Activated CD4-positive, alpha-beta T cell treated with anti-CD3 and anti-CD28 coated beads, Interleukin-2, amount 10 ng/mL, durations not matched to agents 24 days and 14 days (primary cell): ENCODE measurements at regions not wholly inside any gene's neighbourhood (a gene's known extent, or its start where the extent isn't known, plus 50 kb on each side); places are given as distances from the start of the nearest gene placed in this dataset.
"Not testable (repeated sequence)": the region's sequence is repeated elsewhere in the genome, so short reads cannot be mapped to it uniquely, and the experiment has no call there.

Experiments used
- DNase-seq: peaks from one replicate; pipeline ENCODE4 v3.0.0; 2022
- H3K27ac Mint-ChIP-seq: one replicate; pipeline ENCODE4 v1.8.0; 2022; ENCODE audit warnings: mild to moderate bottlenecking, mixed read lengths
- H3K27me3 Mint-ChIP-seq: one replicate; pipeline ENCODE4 v1.8.0; 2022; ENCODE audit warnings: mixed read lengths
- H3K36me3 Mint-ChIP-seq: one replicate; pipeline ENCODE4 v1.8.0; 2022; ENCODE audit warnings: low read depth, mild to moderate bottlenecking, mixed read lengths
- H3K4me1 Mint-ChIP-seq: one replicate; pipeline ENCODE4 v1.8.0; 2021; ENCODE audit warnings: mixed read lengths
- H3K4me3 Mint-ChIP-seq: one replicate; pipeline ENCODE4 v1.8.0; 2022; ENCODE audit warnings: mild to moderate bottlenecking, moderate library complexity, mixed read lengths
- H3K9me3 Mint-ChIP-seq: one replicate; pipeline ENCODE4 v1.8.0; 2021; ENCODE audit warnings: mixed read lengths
- intact Hi-C: fragments of 100-400 bp; cut with micrococcal nuclease; formaldehyde crosslinking; loops from one replicate; pipeline ENCODE4 v1.15.1; 2023

DNA sequence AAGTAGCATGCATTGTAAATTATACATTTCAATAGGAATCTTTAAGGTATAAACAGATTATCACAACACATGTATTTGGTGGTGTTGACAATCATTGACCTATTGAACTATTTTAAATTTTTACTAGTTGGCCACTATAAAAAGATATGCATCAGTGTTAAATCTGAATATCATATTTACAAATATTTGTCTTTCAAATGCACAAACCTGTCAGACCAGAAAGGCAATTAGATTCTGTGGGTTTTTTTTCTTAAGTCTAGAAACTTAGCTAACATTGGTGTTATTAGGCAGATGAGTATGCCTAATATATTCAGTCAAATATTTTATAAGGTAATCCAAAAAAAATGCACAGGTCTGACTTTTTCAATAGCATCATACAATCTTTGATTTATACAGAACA lies 241.4 kb upstream of the DGKB start:
- Mint-ChIP-seq H3K27me3 (no peaks in the 10 kb centered on the region), H3K36me3 (no peaks in the 10 kb centered on the region), H3K4me3 (no peak overlapping the region), H3K27ac (no peak overlapping the region), H3K4me1 (no peaks in the 10 kb centered on the region), H3K9me3 (no peaks in the 10 kb centered on the region)
- intact Hi-C loops = no loop called here
- DNase-seq = no peak

DNA sequence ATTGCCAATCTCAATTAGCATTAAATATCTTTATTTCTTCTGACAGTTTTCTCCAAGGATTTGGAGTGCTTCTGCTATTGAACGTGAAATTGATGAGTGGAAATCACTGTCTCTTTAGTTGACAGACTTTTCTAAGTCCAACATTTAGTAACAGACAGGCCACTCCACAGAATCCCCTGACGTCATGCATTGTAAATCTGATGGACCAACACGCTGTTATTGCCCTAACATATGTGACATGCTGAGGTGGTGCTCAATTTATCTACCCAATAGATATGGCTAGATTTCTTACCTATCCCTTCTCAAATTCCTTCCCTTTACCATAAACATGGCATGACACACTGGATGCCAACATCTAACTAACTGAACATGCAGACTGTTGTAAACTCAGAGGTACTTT lies 240.6 kb upstream of the DGKB start:
- Mint-ChIP-seq H3K36me3 (no peaks in the 10 kb centered on the region), H3K4me1 (no peaks in the 10 kb centered on the region), H3K4me3 (no peak overlapping the region), H3K27ac (no peak overlapping the region), H3K9me3 (no peaks in the 10 kb centered on the region), H3K27me3 (no peaks in the 10 kb centered on the region)
- intact Hi-C loops = no loop called here
- DNase-seq = no peak

DNA sequence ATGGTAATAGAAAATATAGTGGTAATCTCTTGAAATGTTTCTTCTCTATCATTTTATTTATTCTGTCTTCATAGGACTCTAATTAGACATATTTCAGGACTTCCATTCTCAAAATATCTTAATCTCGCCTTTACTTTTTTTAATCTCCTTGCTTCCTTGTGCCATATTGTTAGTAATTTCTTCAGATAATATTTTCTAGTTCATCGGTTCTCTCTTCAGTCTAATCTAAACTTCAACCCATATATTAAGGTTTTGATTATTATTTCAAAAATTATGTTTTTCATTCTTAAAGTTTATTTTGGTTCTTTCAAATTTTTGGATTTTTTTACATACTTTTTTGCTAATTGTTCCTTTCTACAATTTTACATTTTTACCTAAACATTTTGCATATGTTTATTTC lies 237.9 kb upstream of the DGKB start:
- no peak overlapping the region for H3K4me3 Mint-ChIP-seq
- DNase-seq = no peak
- H3K27ac Mint-ChIP-seq = no peak overlapping the region
- no peaks in the 10 kb centered on the region for H3K4me1 Mint-ChIP-seq
- intact Hi-C loops = no loop called here
- no peaks in the 10 kb centered on the region for H3K9me3 Mint-ChIP-seq
- H3K36me3 Mint-ChIP-seq = no peaks in the 10 kb centered on the region
- H3K27me3 Mint-ChIP-seq = no peaks in the 10 kb centered on the region

DNA sequence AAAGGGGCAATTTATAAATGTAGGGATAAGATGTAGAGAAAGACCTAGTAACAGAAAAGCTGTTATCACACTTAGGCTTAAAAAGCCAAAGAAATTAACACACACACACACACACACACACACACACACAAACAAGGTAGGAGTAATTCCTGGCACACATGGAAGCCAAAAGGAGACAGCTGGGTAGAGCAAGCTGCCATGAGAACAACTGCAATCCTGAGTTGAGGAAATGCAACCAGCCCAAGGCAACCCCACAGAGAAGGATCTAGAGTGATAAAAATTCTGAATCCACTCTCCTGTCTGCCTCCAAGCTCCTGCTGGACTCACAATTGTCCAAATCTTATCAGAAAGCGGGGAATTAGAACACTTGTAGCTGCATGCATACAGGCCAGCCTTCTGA lies 229.1 kb upstream of the DGKB start:
- H3K36me3 Mint-ChIP-seq = no peaks in the 10 kb centered on the region
- H3K27me3 Mint-ChIP-seq = no peaks in the 10 kb centered on the region
- no peak overlapping the region for H3K4me3 Mint-ChIP-seq

DNA sequence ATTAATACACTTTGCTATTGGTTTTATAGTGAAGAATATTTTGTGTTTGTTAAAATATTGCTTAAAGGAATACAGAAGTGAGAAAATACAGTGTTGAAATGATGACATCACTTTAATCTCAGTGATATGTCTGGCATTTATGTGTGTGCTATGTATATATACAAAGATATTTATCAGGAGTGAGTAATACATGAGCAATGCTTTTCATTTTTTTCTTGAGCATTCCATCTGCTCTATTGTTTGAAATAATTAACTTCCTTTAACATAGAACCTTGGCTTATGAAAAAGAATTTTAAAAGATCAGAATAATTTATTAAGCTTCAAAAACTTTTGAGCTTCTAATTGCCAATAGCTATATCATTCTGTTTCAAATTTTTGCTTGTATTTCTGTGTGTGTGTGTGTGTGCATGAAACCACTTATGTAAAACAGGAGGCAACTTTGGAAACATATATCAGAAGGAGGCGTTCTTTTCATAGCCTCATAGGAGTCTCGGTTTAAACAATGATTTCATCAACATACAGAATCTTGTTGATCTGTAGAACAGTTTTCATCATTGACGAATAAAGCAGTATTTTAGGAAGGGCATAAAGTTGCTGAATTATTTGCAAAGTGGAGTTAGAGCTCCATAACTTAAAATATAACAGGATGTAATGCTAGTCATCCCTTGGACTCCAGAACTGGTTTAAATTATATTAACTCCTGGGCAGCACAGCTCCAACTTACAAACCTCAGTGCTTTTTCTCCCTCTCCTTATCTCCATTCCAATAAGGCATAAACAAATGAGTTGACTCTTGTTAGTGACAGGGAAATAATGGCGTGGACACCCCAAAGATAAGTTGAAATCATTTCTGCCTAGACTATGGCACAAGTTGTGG lies 228.4 kb upstream of the DGKB start:
- Mint-ChIP-seq H3K4me3 (no peak overlapping the region), H3K4me1 (no peaks in the 10 kb centered on the region), H3K36me3 (no peaks in the 10 kb centered on the region), H3K9me3 (peaks cover 4% of the 10 kb centered on the region), H3K27ac (no peak overlapping the region), H3K27me3 (no peaks in the 10 kb centered on the region)
- DNase-seq = no peak
- intact Hi-C loops = no loop called here

More for the DNA sequence above, 229.1 kb upstream of the DGKB start:
- intact Hi-C loops = no loop called here
- no peak for DNase-seq
- Mint-ChIP-seq H3K4me1 (no peaks in the 10 kb centered on the region), H3K9me3 (peaks cover 4% of the 10 kb centered on the region), H3K27ac (no peak overlapping the region)

DNA sequence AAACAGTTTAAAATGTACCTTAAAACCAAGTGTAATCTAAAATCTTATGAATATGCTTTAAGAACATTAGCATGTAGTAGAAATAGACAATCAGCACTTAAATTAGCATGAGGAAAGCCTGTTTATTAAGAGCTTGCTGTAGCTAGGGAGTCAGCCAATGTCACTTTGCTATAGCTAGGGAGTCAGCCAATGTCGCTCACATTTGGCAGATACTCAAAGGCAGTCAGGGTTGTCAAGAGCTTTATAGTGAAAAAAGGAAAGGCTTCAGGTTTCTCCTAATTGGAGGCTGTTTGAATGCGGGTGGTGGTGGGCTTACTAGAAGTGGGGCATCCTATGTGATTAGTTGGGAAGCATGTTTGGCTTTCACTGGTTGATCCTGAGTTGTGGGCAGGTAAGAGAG lies 226.2 kb upstream of the DGKB start:
- Mint-ChIP-seq H3K36me3 (no peaks in the 10 kb centered on the region), H3K9me3 (no peaks in the 10 kb centered on the region), H3K4me3 (no peak overlapping the region), H3K27me3 (no peaks in the 10 kb centered on the region), H3K27ac (no peak overlapping the region), H3K4me1 (no peaks in the 10 kb centered on the region)
- no peak for DNase-seq
- intact Hi-C loops = no loop called here

DNA sequence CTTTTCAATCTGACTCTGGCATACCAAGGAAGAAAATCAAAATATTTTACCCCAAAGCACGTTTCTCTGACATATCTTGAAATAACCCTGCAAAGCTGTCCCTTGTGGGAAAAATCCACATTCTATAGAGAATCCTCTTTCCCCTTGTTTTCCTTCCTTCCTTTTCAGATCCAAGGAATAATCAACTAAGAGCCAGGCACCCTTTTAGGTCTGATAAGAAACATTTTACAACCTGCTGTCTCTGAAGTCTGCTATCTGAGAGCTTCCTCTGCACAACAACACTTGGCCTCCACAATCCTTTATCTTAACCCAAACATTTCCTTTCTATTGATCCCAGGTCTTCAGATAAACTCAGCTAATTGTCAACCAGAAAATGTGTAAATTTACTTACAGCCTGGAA lies 224.1 kb upstream of the DGKB start:
- H3K4me3 Mint-ChIP-seq, H3K27ac Mint-ChIP-seq, H3K27me3 Mint-ChIP-seq, H3K9me3 Mint-ChIP-seq, H3K4me1 Mint-ChIP-seq, DNase-seq, intact Hi-C loops, H3K36me3 Mint-ChIP-seq: not testable (repeated sequence)

DNA sequence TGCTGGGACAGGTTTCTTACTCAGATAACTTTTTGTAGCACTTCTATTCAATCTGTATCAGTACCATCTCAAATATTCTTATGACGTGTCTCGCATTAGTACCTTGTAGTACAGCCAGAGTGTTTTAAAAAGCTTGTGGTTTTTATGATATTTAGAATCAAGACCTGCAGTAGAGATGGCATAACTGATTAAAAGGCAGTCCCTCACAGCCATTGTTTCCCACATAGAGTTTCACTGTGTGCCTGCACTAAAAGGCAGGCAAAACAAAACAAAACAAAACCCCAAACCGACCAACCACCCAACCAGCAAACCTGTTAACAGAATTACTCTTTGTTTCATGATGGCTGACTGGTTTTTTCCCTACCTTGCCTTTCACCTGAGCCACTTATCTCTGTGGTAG lies 221.3 kb upstream of the DGKB start:
- Mint-ChIP-seq H3K4me1 (no peaks in the 10 kb centered on the region), H3K4me3 (no peak overlapping the region), H3K27ac (no peak overlapping the region), H3K9me3 (peaks cover 6% of the 10 kb centered on the region), H3K27me3 (no peaks in the 10 kb centered on the region), H3K36me3 (no peaks in the 10 kb centered on the region)
- DNase-seq = no peak
- intact Hi-C loops = no loop called here

DNA sequence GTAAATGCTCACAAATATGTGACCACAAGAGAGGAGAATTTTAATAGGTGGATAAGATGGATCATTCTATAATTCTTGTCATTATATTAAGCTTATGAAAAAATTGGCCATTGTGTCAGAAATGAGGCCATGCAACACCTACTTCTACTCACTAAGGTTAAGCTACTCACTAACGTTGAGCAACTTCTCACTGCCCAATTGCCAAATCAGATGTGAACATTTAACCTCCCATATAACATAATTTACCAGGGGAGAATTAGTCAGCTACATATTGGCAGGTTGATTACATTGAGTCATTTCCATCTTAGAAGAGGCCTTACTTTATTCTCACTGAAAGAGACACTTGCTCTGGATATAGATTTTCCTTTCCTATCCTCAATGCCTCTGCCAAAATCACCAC lies 211.2 kb upstream of the DGKB start:
- no peaks in the 10 kb centered on the region for H3K27me3 Mint-ChIP-seq
- H3K36me3 Mint-ChIP-seq = no peaks in the 10 kb centered on the region
- intact Hi-C loops = no loop called here
- no peak overlapping the region for H3K4me3 Mint-ChIP-seq
- H3K9me3 Mint-ChIP-seq = no peaks in the 10 kb centered on the region
- H3K27ac Mint-ChIP-seq = no peak overlapping the region
- DNase-seq = no peak
- no peaks in the 10 kb centered on the region for H3K4me1 Mint-ChIP-seq

DNA sequence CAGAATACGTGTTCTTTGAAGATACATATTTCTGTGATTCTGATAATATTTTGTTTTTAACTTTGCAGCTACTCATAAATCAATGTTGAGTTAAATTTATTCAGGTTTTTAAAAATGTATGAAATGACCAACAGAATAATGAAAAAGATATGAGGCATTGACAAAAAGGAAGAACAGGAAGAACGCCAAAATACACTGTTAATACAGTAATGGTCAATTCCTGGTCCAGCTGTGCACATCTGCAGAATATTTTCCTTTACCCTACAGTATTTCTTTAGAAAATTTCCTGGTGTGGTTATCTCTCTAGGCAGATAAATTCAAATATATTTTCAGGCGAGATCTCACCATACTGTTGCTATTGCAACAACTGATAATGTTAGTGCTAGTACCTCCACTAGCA lies 203.2 kb upstream of the DGKB start:
- Mint-ChIP-seq H3K27me3 (no peaks in the 10 kb centered on the region), H3K27ac (no peak overlapping the region), H3K9me3 (peaks cover 7% of the 10 kb centered on the region), H3K4me1 (no peaks in the 10 kb centered on the region), H3K36me3 (no peaks in the 10 kb centered on the region), H3K4me3 (no peak overlapping the region)
- DNase-seq = no peak
- intact Hi-C loops = no loop called here

DNA sequence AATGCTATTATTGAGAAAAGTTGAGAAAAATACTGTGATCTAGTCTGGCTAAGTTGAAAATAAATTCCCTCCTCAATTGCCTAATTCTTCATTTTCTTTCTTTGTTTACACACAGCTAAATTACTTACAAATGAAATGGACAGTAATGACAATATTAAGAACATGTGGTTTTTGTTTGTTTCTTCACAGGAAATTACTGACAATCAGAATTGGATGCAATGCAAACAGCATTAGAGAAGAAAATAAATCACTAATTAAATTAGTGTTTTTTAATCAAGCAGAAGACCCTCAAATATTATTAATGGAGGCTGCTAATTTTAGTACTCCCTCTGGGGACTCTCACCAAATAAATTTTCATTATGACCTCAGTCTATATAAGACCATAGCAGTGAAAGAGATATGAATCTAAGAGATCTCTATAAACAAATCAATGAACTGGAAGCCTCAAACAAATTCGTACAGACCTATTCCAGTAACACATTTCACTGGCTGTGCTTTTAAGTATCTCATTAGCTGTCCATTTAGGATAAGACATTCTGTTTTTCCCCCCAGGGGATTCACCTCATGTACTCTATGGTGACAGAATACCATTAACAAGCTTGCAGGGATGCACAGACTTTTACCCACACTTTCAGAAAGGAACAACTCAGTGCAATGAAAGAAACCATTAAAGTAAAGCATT lies 202.0 kb upstream of the DGKB start:
- DNase-seq = no peak
- Mint-ChIP-seq H3K36me3 (no peaks in the 10 kb centered on the region), H3K27me3 (no peaks in the 10 kb centered on the region), H3K4me3 (no peak overlapping the region), H3K27ac (no peak overlapping the region), H3K4me1 (no peaks in the 10 kb centered on the region), H3K9me3 (peaks cover 9% of the 10 kb centered on the region)
- intact Hi-C loops = no loop called here

DNA sequence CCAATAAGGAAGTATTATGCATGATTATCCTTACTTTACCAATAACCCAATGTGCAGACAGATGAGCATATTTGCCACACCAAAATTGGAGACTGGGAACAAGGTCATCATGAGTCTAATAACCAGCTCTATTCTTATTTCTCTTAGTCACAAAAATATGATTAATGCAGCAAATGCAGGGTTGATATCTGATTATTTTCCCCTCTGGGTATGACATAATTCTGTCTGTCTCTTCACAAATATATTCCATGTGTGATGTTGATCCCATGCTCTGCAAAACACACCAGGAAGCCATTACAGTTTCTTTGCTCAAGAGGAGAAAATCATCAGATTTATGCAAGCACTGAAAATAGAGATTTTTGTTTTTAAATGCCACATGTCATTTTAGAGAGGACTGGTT lies 196.5 kb upstream of the DGKB start:
- peaks cover 6% of the 10 kb centered on the region for H3K9me3 Mint-ChIP-seq
- H3K4me1 Mint-ChIP-seq = no peaks in the 10 kb centered on the region
- no peak overlapping the region for H3K27ac Mint-ChIP-seq
- H3K4me3 Mint-ChIP-seq = no peak overlapping the region
- no peaks in the 10 kb centered on the region for H3K27me3 Mint-ChIP-seq
- intact Hi-C loops = no loop called here
- no peaks in the 10 kb centered on the region for H3K36me3 Mint-ChIP-seq
- DNase-seq = no peak

DNA sequence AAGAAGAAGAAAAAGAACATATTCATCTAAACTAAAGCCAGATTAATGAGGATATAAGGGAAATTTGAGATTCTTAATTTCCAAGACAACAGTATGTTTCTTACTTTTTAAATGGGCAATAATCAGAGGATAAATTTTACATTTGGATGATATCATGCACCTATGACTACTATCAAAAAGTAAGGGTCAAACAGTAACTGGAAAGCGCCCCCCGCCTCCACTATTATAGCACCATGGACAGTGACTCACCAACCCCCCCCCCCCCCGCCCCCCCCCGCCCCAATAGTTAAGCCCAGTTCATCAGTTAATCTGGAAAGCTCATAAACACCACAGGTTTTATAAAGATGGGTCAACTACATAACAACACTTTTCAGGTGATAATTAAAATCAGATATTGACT lies 194.3 kb upstream of the DGKB start:
- peaks cover 6% of the 10 kb centered on the region for H3K9me3 Mint-ChIP-seq
- H3K27me3 Mint-ChIP-seq = no peaks in the 10 kb centered on the region
- no peak overlapping the region for H3K4me3 Mint-ChIP-seq
- intact Hi-C loops = no loop called here
- no peaks in the 10 kb centered on the region for H3K36me3 Mint-ChIP-seq
- no peak overlapping the region for H3K27ac Mint-ChIP-seq
- no peak for DNase-seq
- H3K4me1 Mint-ChIP-seq = no peaks in the 10 kb centered on the region

DNA sequence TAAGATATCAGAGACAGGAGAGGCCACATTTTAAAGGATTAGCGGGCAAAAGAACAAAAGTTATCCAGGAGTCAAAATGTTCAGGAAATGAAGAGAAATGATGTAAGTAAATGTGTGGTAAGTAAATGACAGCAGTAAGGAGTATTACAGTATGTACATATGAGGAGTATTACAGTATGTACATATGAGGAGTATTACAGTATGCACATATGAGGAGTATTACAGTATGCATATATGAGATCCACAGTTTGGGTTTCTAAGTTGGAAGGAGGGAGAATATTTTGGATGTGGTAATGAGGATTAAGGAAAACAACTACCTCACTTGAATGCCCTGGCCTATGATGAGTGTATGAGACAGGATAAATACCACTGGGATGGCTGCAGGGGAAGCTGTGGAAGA lies 192.4 kb upstream of the DGKB start:
- peaks cover 6% of the 10 kb centered on the region for H3K9me3 Mint-ChIP-seq
- no peaks in the 10 kb centered on the region for H3K4me1 Mint-ChIP-seq
- H3K36me3 Mint-ChIP-seq = no peaks in the 10 kb centered on the region
- intact Hi-C loops = no loop called here
- no peak overlapping the region for H3K4me3 Mint-ChIP-seq
- H3K27ac Mint-ChIP-seq = no peak overlapping the region
- DNase-seq = no peak
- H3K27me3 Mint-ChIP-seq = no peaks in the 10 kb centered on the region

DNA sequence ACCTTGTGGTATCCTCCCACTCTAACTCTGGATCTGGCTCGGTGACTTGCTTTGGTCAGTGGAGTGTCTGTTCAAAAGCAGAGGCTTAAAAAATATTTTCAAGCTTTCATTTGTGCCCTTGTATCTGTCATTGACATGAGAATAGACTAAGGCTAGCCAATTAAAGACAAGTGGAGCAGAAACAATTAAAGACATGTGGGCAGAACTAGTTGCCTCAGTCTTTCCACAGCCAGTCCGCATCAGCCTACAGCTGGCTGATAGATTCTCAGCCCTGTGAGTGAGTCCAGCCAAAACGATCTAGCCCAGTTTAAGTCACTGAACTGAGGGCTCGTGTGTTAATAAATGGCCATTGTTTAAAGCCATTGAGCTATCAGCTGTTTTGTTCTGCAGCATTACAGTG lies 185.2 kb upstream of the DGKB start:
- H3K9me3 Mint-ChIP-seq = no peaks in the 10 kb centered on the region
- no peaks in the 10 kb centered on the region for H3K27me3 Mint-ChIP-seq
- intact Hi-C loops = no loop called here
- no peak overlapping the region for H3K4me3 Mint-ChIP-seq
- no peak for DNase-seq
- no peaks in the 10 kb centered on the region for H3K4me1 Mint-ChIP-seq
- H3K27ac Mint-ChIP-seq = no peak overlapping the region
- no peaks in the 10 kb centered on the region for H3K36me3 Mint-ChIP-seq
